ENCODE measurements at regions not wholly inside any gene's neighbourhood (a gene's known extent, or its start where the extent isn't known, plus 50 kb on each side); places are given as distances from the start of the nearest gene placed in this dataset.

GRCh38 chrX:65072590-65072989, 96.3 kb upstream of the ZC4H2 start:
- TF ChIP-seq POLR2A (IDR thresholded peaks at IDR 0.05) (no peak), CTCF (IDR thresholded peaks at IDR 0.05) (no peak)
